ENCODE measurements at regions not wholly inside any gene's neighbourhood (a gene's known extent, or its start where the extent isn't known, plus 50 kb on each side); places are given as distances from the start of the nearest gene placed in this dataset.

DNA sequence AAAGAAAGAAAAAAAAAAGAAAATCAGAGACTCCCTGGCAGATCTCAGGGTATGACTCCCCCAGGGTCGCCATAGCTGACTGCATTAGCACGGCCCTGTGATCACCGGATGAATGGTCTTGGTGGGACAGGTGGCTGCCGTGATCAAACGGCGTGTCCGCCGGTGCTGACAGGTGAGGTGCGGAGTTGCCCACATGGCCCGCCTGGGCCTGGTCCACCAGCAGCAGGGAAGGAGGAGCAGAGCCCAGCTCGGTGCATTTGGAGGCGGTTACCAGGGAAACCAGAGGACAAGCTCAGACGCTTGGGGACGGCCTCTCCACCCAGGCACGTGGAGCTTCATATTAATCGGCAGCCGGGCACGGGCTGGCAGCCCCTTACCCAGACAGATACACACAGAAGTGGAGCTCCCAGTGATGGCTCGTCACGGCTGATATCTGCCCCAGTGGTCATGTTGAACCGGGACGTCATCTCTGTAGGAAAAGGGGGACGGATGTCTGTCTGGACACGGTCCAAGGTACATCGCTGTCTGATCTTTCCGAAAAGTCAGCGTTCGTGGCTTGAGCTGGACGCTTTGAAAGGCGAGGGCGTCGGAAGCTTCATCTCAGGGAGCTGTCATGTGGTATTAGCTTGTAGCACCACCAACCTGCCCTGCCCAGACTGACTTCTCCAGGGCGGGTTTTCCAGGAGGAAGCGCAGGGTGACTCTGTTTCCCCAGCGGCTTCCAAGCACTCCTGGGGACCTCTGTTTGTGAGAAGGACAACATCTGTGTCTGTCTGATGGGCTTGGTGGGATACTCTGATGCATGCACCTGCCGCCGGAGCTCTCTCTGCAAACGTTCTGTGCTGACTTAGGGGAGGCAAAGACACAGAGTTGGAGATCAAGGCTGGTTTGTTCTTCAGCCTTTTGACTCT lies 180.7 kb downstream of the CRLF2 start:
- Histone ChIP-seq H4K20me1 (replicated peaks in 1 of 2; ENCODE audit: control insufficient read depth in 1 of 2, insufficient read depth in 2 of 2, low read length in 2 of 2) (no peaks in the 10 kb centered on the region), H2BK15ac (ENCODE audit: low read length) (no peak overlapping the region), H2AFZ (ENCODE audit: low read length) (no peak overlapping the region), H3K14ac (ENCODE audit: insufficient read length) (no peak overlapping the region), H3K27me3 (replicated peaks in 1 of 4; ENCODE audit: control insufficient read depth in 3 of 4, extremely low read depth in 1 of 4, insufficient read depth in 3 of 4, low read length in 3 of 4) (no peaks in the 10 kb centered on the region), H4K91ac (replicated peaks; ENCODE audit: insufficient read length, low read length) (no peak overlapping the region), H3K4me3 (ENCODE audit: extremely low read depth in 1 of 4, insufficient read depth in 2 of 4, low read depth in 3 of 4, low read length in 4 of 4) (no peak overlapping the region), H3K56ac (replicated peaks; ENCODE audit: insufficient read length, low read depth, low read length) (no peak overlapping the region), H2BK12ac (ENCODE audit: low read depth, low read length) (no peak overlapping the region), H3K18ac (ENCODE audit: extremely low read depth, low read length) (no peak overlapping the region), H2BK5ac (ENCODE audit: low read depth, low read length) (no peak overlapping the region), H3K4me1 (replicated peaks in 1 of 4; ENCODE audit: control insufficient read depth in 3 of 4, insufficient read depth in 4 of 4, low read length in 3 of 4) (no peaks in the 10 kb centered on the region), H3K79me2 (ENCODE audit: control insufficient read depth in 1 of 2, insufficient read depth in 2 of 2, low read length in 2 of 2) (no peaks in the 10 kb centered on the region), H3K36me3 (ENCODE audit: control insufficient read depth in 2 of 4, insufficient read depth in 4 of 4, low read length in 3 of 4) (no peaks in the 10 kb centered on the region), H3K27ac (ENCODE audit: low read depth, low read length) (no peak overlapping the region), H4K8ac (ENCODE audit: extremely low read depth, insufficient read depth, low read length) (peak overlapping the region; percentile 57; the same call in 1 of the 2 replicates), H3K23me2 (ENCODE audit: low read depth, low read length) (no peaks in the 10 kb centered on the region), H2BK120ac (replicated peaks; ENCODE audit: low read depth, low read length) (no peak overlapping the region), H3K79me1 (ENCODE audit: low read depth, low read length) (no peaks in the 10 kb centered on the region), H3K23ac (ENCODE audit: insufficient read length) (no peak overlapping the region), H3K9me3 (ENCODE audit: insufficient read depth in 2 of 2, low read depth in 1 of 2, low read length in 1 of 2) (no peaks in the 10 kb centered on the region), H2BK20ac (ENCODE audit: low read length) (no peak overlapping the region), H3K4me2 (ENCODE audit: insufficient read depth in 1 of 2, low read depth in 2 of 2, low read length in 2 of 2) (no peak overlapping the region), H2AK5ac (ENCODE audit: low read depth, low read length) (peak overlapping the region; percentile 65; the same call in 1 of the 2 replicates), H3K9ac (replicated peaks in 1 of 4; ENCODE audit: extremely low read depth in 1 of 4, low read depth in 3 of 4, low read length in 3 of 4) (no peak overlapping the region), H4K5ac (ENCODE audit: insufficient read length, low read depth, low read length) (no peak overlapping the region), H3K4ac (replicated peaks; ENCODE audit: insufficient read length, low read depth, low read length) (no peak overlapping the region)
- DNase-seq (ENCODE audit: low read depth in 1 of 2, low spot score in 2 of 2) = no peak
- POLR2A ChIA-PET (ENCODE audit: partially characterized antibody) = no interaction called here
- CTCF ChIA-PET (ENCODE audit: partially characterized antibody) = no interaction called here
- 91% methylated on average over 36 of the region's 38 CpGs; no CpG with 5 or more reads in 1 of the 2 experiments for WGBS, 2 experiments (ENCODE audit: extremely low coverage in 1 of 2, insufficient coverage in 1 of 2, insufficient read length in 1 of 2, insufficient replicate concordance in 2 of 2, low coverage in 1 of 2, low lambda C conversion rate in 2 of 2, missing lambda C conversion rate in 1 of 2)
- FAIRE-seq = no peak
- TF ChIP-seq CBX8 (IDR thresholded peaks at IDR 0.05; ENCODE audit: borderline replicate concordance, low read depth, low read length) (no peak), POLR2AphosphoS5 (IDR thresholded peaks at IDR 0.05; ENCODE audit: low read depth, low read length) (no peak), FOSL1 (IDR thresholded peaks at IDR 0.05; ENCODE audit: insufficient read depth, low read depth, low read length) (no peak), ZNF274 (IDR thresholded peaks at IDR 0.05; ENCODE audit: borderline replicate concordance, extremely low read depth, low read length) (no peak), BACH1 (IDR thresholded peaks at IDR 0.05; ENCODE audit: low read length) (no peak), SP2 (IDR thresholded peaks at IDR 0.05; ENCODE audit: low read length) (no peak), SP1 (IDR thresholded peaks at IDR 0.05; ENCODE audit: low read depth, low read length) (no peak)

Data from H1 (cell line).